Endodermal cell (in vitro differentiated cells): ENCODE measurements at regions not wholly inside any gene's neighbourhood (a gene's known extent, or its start where the extent isn't known, plus 50 kb on each side); places are given as distances from the start of the nearest gene placed in this dataset.

ENCODE experiments used
- DNase-seq: peaks from one replicate; pipeline ENCODE4 v3.0.0-alpha.2; 2017
- H3K27ac ChIP-seq: 2 replicates; pipeline ENCODE4 v1.5.1; 2013; ENCODE audit warnings: mild to moderate bottlenecking, low read depth, low read length, moderate library complexity
- H3K27me3 ChIP-seq: 2 replicates; pipeline ENCODE4 v1.6.1; 2013; ENCODE audit warnings: mild to moderate bottlenecking, low read length, moderate library complexity; ENCODE audit not compliant: insufficient read depth, control insufficient read depth, poor library complexity, severe bottlenecking
- H3K36me3 ChIP-seq: 2 replicates; pipeline ENCODE4 v1.7.0; 2013; ENCODE audit warnings: mild to moderate bottlenecking, low read length, moderate library complexity; ENCODE audit not compliant: control insufficient read depth, insufficient read depth
- H3K4me1 ChIP-seq: one replicate; pipeline ENCODE4 v1.7.0; 2013; ENCODE audit warnings: low read length; ENCODE audit not compliant: control insufficient read depth, insufficient read depth
- H3K4me3 ChIP-seq: 2 replicates; pipeline ENCODE4 v1.5.1; 2013; ENCODE audit warnings: mild to moderate bottlenecking, low read length, moderate library complexity
- H3K9ac ChIP-seq: 2 replicates; pipeline ENCODE4 v1.6.1; 2013; ENCODE audit warnings: mild to moderate bottlenecking, low read length, moderate library complexity; ENCODE audit not compliant: poor library complexity, severe bottlenecking; ENCODE audit errors: extremely low read depth
- H3K9me3 ChIP-seq: 2 replicates; pipeline ENCODE4 v1.6.1; 2013; ENCODE audit warnings: mild to moderate bottlenecking, low read length, moderate library complexity; ENCODE audit not compliant: control insufficient read depth
- H3K27ac Mint-ChIP-seq: 2 replicates; pipeline ENCODE4 v1.8.0; 2020; ENCODE audit warnings: mixed read lengths
- H3K27me3 Mint-ChIP-seq: 2 replicates; pipeline ENCODE4 v1.8.0; 2021; ENCODE audit warnings: mild to moderate bottlenecking, mixed read lengths; ENCODE audit not compliant: insufficient read depth
- H3K36me3 Mint-ChIP-seq: 2 replicates; pipeline ENCODE4 v1.8.0; 2020; ENCODE audit warnings: low read depth, mixed read lengths
- H3K4me1 Mint-ChIP-seq: 2 replicates; pipeline ENCODE4 v1.8.0; 2020; ENCODE audit warnings: mixed read lengths
- H3K4me3 Mint-ChIP-seq: 2 replicates; pipeline ENCODE4 v1.8.0; 2020; ENCODE audit warnings: mild to moderate bottlenecking, moderate library complexity, mixed read lengths
- H3K9me3 Mint-ChIP-seq: 2 replicates; pipeline ENCODE4 v1.8.0; 2020; ENCODE audit warnings: mild to moderate bottlenecking, mixed read lengths
- CTCF ChIP-seq: fragments of 200-600 bp; sonication (generic); conservative IDR thresholded peaks from 2 replicates; pipeline ENCODE4 v1.5.0; 2021; ENCODE audit warnings: antibody characterized with exemption, mild to moderate bottlenecking
- WGBS, 2 experiments: methylation state at CpG; one replicate each; pipeline versions ENCODE4 v1.1.5 to v1.1.7; 2013; ENCODE audit warnings: missing lambda C conversion rate in 2 of 2, mixed read lengths in 1 of 2; ENCODE audit not compliant: insufficient coverage in 1 of 2, insufficient read length in 1 of 2; 5-methylcytosine and 5-hydroxymethylcytosine counted together

GRCh38 chr1:172976222-172977041 is 74.3 kb downstream of the TNFSF18 start:
- no peaks in the 10 kb centered on the region for H3K36me3 ChIP-seq
- no peak overlapping the region for H3K9ac ChIP-seq
- peaks cover 1% of the 10 kb centered on the region for H3K9me3 Mint-ChIP-seq
- H3K9me3 ChIP-seq, result no peaks in the 10 kb centered on the region
- no peaks in the 10 kb centered on the region for H3K36me3 Mint-ChIP-seq
- H3K4me3 Mint-ChIP-seq, result no peak overlapping the region
- H3K4me3 ChIP-seq, result no peak overlapping the region
- H3K27me3 Mint-ChIP-seq, result no peaks in the 10 kb centered on the region
- no peak overlapping the region for H3K27ac ChIP-seq
- peaks cover 13% of the 10 kb centered on the region for H3K4me1 Mint-ChIP-seq
- no peak for TF ChIP-seq CTCF
- no peak overlapping the region for H3K27ac Mint-ChIP-seq
- no peaks in the 10 kb centered on the region for H3K27me3 ChIP-seq
- 71% methylated on average over 2 of the region's 2 CpGs; no CpG with 5 or more reads in 1 of the 2 experiments for WGBS, 2 experiments
- DNase-seq, result no peak
- H3K4me1 ChIP-seq, result no peaks in the 10 kb centered on the region

DNA sequence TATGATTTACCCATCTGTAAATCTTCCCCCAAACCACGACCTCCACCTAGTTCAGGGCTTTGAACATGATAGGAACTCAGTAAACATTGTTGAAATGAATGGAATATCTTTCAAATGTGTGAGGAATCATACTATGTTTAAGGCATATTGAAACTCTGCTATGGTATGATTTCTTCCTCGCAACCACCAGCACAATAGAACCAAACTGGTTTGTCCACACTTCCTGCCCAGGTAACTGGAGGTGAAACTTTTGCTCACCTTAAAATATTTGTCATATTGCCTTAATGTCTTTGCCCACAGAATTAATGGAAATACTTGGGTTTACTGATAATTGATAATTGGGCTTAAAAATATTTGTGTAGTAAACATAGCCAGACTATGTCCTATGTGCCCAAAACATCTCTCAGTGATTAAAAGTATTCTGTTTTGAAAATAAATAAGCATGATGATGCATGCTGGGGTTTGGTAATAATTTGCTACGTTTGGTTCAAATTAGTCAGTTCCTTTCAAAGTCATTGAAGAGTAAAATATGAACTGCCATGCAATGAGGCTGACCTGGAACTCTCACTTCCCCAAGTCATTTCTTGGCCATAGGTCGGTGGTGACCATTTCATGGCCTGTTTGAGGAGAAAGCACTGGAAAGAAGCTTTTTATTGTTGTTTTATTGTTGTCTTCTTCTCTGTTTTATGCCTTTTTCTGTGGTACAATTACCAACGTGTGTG is 73.3 kb downstream of the TNFSF18 start:
- H3K27ac Mint-ChIP-seq, result no peak overlapping the region
- Histone ChIP-seq H3K9me3 (no peaks in the 10 kb centered on the region), H3K4me3 (no peak overlapping the region), H3K27me3 (no peaks in the 10 kb centered on the region), H3K9ac (no peak overlapping the region), H3K27ac (no peak overlapping the region), H3K4me1 (no peaks in the 10 kb centered on the region), H3K36me3 (no peaks in the 10 kb centered on the region)
- TF ChIP-seq CTCF, result no peak
- H3K36me3 Mint-ChIP-seq, result no peaks in the 10 kb centered on the region
- DNase-seq, result no peak
- H3K4me1 Mint-ChIP-seq, result peaks cover 9% of the 10 kb centered on the region
- WGBS, 2 experiments, result 0 to 67% methylated on average over 1 to 4 of the region's 5 CpGs
- H3K27me3 Mint-ChIP-seq, result no peaks in the 10 kb centered on the region
- H3K4me3 Mint-ChIP-seq, result no peak overlapping the region
- peaks cover 2% of the 10 kb centered on the region for H3K9me3 Mint-ChIP-seq

- H3K27me3 Mint-ChIP-seq, result no peaks in the 10 kb centered on the region
- no peak overlapping the region for H3K27ac Mint-ChIP-seq
- WGBS, 2 experiments, result 80 to 100% methylated on average over 1 to 3 of the region's 3 CpGs
- no peak for TF ChIP-seq CTCF
- no peak overlapping the region for H3K9ac ChIP-seq
- H3K4me3 ChIP-seq, result no peak overlapping the region
- no peak overlapping the region for H3K27ac ChIP-seq
- no peaks in the 10 kb centered on the region for H3K36me3 ChIP-seq
- H3K4me1 Mint-ChIP-seq, result peaks cover 9% of the 10 kb centered on the region
- H3K36me3 Mint-ChIP-seq, result no peaks in the 10 kb centered on the region
- no peaks in the 10 kb centered on the region for H3K9me3 ChIP-seq
- no peak overlapping the region for H3K4me3 Mint-ChIP-seq
- H3K9me3 Mint-ChIP-seq, result peaks cover 3% of the 10 kb centered on the region
- no peaks in the 10 kb centered on the region for H3K4me1 ChIP-seq
- H3K27me3 ChIP-seq, result no peaks in the 10 kb centered on the region
- no peak for DNase-seq
Measured at GRCh38 chr1:172978595-172978994, 72.1 kb downstream of the TNFSF18 start.
